ENCODE measurements at regions not wholly inside any gene's neighbourhood (a gene's known extent, or its start where the extent isn't known, plus 50 kb on each side); places are given as distances from the start of the nearest gene placed in this dataset.

- Histone ChIP-seq H3K23ac (ENCODE audit: low read depth, low read length) (no peak overlapping the region), H3K9me1 (ENCODE audit: insufficient read depth, low read length) (no peaks in the 10 kb centered on the region), H4K91ac (ENCODE audit: insufficient read depth, low read depth, low read length) (no peak overlapping the region), H3K27ac (ENCODE audit: insufficient read depth, low read length) (no peak overlapping the region), H4K8ac (ENCODE audit: low read depth in 2 of 2, low read length in 2 of 2) (no peak overlapping the region), H2AK9ac (replicated peaks; ENCODE audit: low read depth, low read length, poor library complexity) (no peak overlapping the region), H2BK120ac (ENCODE audit: low read depth, low read length) (no peak overlapping the region), H3K9ac (ENCODE audit: low read depth, low read length) (no peak overlapping the region), H2BK15ac (ENCODE audit: low read depth, low read length) (no peak overlapping the region), H3K4me2 (ENCODE audit: low read depth, low read length) (no peak overlapping the region), H3K4ac (ENCODE audit: low read depth, low read length) (no peak overlapping the region), H2AK5ac (ENCODE audit: low read depth, low read length) (0 out of 2 replicates have a peak overlapping the region, but pooled peaks have one; percentile 36), H3K56ac (ENCODE audit: extremely low read depth, insufficient read depth, low read length) (no peak overlapping the region), H2BK5ac (ENCODE audit: low read depth, low read length, poor library complexity, severe bottlenecking) (no peak overlapping the region), H3K4me1 (ENCODE audit: control insufficient read depth, insufficient read depth, low read length) (peaks cover 7% of the 10 kb centered on the region; the same call in 1 of the 2 replicates), H3K79me1 (ENCODE audit: low read depth in 1 of 2, low read length in 2 of 2) (no peaks in the 10 kb centered on the region), H2AFZ (replicated peaks; ENCODE audit: low read length, poor library complexity) (no peak overlapping the region), H4K5ac (ENCODE audit: low read depth, low read length) (no peak overlapping the region), H3K18ac (ENCODE audit: low read depth, low read length) (no peak overlapping the region), H3K36me3 (ENCODE audit: control insufficient read depth, insufficient read depth, low read length) (no peaks in the 10 kb centered on the region), H3K4me3 (ENCODE audit: insufficient read depth, low read depth, low read length) (no peak overlapping the region), H2BK20ac (ENCODE audit: low read depth, low read length) (no peak overlapping the region), H3K14ac (replicated peaks; ENCODE audit: low read depth, low read length) (no peak overlapping the region), H3K27me3 (ENCODE audit: control insufficient read depth, insufficient read depth, low read length) (peaks cover 25% of the 10 kb centered on the region), H3K9me3 (ENCODE audit: control insufficient read depth, insufficient read depth, low read length) (peaks cover 21% of the 10 kb centered on the region), H4K20me1 (ENCODE audit: insufficient read depth, low read length) (no peaks in the 10 kb centered on the region)
- ChIA-PET POLR2A (ENCODE audit: unreplicated experiment) (no interaction called here), CTCF (no interaction called here)
- dilution Hi-C loops (cut with HindIII; ENCODE audit: low sequenced_read_pairs, unreplicated experiment) (no loop called here), intact Hi-C loops (cut with micrococcal nuclease) (no loop called here), in situ Hi-C loops (cut with MboI; ENCODE audit: low sequenced_read_pairs) (no loop called here)
- WGBS, 2 experiments (ENCODE audit: extremely low coverage in 2 of 2, insufficient read length in 1 of 2), result no CpG with 5 or more reads among the region's 3 CpGs
- BruUV-seq (replicated peaks), result no TSS peak
- ATAC-seq (ENCODE audit: low read depth) (no peak), DNase-seq (no peak)
- TF ChIP-seq SMC3 (IDR thresholded peaks at IDR 0.05; ENCODE audit: low read depth, low read length) (no peak), RFX5 (IDR thresholded peaks at IDR 0.05; ENCODE audit: low read depth, low read length) (no peak), CTCF (conservative IDR thresholded peaks at IDR 0.05; ENCODE audit: low read depth, low read length) (no peak), BHLHE40 (IDR thresholded peaks at IDR 0.05; ENCODE audit: low read depth, low read length) (no peak), MXI1 (IDR thresholded peaks at IDR 0.05; ENCODE audit: borderline replicate concordance, low read depth, low read length) (no peak), MAFK (IDR thresholded peaks at IDR 0.05; ENCODE audit: low read depth, low read length) (no peak)
Measured at GRCh38 chr14:103205541-103205906, 82.3 kb downstream of the TNFAIP2 start.
